ENCODE measurements at regions not wholly inside any gene's neighbourhood (a gene's known extent, or its start where the extent isn't known, plus 50 kb on each side); places are given as distances from the start of the nearest gene placed in this dataset.
"Not testable (repeated sequence)": the region's sequence is repeated elsewhere in the genome, so short reads cannot be mapped to it uniquely, and the experiment has no call there.

DNA sequence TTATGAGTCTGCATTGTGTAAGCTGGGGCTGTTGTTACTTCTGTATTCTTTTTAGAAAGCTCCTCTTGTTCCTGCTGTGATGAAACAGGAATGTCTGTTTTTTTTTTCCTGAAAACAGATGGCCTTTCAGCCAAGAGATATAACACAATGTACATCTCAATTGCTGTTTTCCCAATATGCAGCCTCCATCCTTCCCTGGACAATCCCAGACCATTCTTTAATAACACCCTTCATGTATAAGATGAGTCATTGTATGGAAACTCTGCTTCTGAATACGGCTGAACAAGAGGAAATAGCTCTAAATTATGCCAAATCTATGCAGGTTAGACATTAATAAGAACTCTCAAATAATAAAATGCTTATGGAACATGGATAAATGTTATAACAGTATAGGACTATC lies 60.2 kb upstream of the LRRC4C start:
- in situ Hi-C loops (cut with MboI; ENCODE audit: low sequenced_read_pairs) = no loop called here

DNA sequence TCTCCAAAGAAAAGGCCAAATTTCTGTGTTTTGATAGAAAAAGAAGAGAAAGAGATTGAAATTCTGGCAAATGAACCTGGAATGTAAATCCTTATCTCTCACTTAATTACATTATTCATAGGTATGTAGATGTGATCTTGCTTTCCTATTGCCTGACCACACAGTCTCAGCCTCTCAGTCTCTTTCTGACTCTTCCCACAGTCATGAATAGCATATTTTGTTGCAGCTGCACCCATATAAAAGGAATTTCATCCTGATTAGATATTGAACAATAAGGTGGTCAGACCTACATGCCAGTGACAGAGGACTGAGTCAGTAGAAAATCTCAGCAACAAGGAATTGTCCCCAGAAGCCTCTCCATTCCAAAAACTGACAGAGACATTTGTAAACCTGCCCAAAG lies 62.9 kb upstream of the LRRC4C start:
- in situ Hi-C loops (cut with MboI; ENCODE audit: low sequenced_read_pairs) = no loop called here

DNA sequence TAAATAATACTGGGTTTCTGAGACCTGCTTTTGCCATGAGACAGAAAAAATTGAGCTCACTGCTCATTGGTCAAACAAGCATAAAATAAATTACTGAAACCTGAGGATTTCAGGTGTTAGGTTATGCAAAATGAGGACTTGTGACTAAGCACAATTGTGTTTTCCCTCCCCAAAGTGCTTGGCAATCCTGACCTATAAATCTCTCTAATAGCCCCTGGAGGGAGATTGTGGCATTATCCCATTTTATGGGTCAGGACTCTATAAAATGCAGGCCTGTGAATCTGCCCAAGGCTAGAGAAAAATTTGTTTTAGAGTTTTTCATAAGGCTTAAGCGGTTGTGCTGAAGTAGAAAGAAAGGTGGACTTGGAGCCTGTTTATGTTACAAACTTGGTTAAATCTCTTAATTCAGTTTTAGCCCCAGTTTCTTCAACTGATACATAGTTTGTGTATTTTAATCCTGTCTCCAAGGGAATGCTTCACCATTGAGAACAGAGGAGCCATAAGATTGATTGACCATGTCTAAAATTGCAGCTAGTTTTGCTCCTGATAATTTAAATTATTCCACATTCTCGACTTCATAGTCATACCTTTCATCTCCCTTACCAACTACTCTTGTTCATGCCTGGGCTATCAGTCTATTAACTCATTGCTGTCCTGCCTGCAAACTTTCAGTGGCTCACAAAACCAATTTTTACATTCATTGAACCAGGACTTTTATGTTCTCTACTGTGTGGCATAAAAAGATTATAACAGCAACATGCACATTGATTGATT lies 63.6 kb upstream of the LRRC4C start:
- in situ Hi-C loops (cut with MboI; ENCODE audit: low sequenced_read_pairs) = no loop called here

DNA sequence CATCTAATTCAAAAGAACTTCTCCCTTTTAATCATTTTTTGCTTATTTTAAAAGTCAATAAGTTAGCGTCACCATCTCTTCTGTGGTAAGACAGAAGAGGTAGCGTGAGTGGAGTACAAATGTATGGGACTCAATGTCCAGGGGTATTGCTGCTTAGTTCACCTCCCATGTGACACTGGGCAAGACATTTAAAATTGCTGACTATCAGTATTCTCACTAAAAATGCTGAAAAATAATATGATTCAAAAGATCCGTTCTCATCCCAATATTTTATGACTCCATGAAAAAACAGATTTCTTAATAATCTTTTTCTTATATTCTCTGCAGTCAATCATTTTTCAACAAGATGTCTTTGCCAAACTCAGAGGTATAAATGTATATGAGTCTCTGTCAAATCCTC lies 68.1 kb upstream of the LRRC4C start:
- in situ Hi-C loops (cut with MboI; ENCODE audit: low sequenced_read_pairs) = no loop called here

DNA sequence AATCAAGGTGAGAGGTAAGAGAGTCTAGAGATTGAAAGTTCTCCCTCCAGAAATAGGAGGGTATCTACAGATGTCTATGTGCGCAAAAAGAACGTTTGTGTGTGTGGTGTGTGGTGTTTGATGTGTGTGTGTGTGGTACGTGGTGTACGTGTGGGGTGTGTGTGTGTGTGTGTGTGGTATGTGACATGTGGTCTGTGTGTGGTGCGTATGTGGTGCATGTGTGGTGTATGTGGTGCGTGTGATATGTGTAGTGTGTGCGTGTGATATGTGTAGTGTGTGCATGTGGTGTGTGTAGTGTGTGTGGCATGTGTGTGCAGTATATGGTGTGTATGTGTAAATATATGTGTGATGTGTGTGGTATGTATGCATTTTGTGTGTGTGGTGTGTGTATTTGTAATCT lies 73.0 kb upstream of the LRRC4C start:
- in situ Hi-C loops (cut with MboI; ENCODE audit: low sequenced_read_pairs) = no loop called here

DNA sequence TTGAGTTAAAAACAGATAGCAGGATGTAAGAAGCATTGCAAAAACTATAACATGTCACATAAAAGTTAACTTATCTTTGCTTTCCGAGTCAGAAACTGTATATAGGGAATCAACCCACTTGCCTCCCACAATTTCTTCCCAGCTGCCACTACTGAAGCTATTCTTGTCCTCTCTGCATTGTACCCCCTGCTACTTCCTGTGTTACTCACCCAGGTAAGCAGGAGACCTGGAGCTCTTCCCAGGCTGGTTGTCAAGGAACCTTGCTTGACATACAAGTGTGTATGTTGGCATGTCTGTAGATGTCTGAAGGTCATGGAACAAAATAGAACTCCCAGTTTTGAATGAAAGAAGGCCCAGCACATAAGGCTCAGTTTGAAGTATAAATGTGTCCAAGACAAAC lies 74.3 kb upstream of the LRRC4C start:
- in situ Hi-C loops (cut with MboI; ENCODE audit: low sequenced_read_pairs) = no loop called here

DNA sequence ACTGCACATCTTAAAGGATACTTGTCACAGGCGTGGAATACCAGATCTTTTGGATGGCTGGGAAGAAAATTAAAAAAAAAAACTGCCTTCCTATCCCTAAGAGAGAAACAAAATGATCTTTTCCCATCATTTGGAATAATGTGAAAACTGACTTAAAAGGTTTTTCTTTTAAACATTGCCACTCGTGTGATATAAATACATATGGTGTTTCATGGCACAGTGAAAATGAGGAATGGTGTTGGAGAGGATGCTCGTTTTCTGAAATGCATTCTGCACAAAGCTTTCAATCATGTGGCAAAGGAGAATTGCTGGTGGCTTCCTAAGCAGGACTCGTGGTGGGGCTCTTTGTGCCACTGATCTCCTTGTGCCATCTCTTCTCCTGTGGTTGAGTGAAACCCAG lies 74.9 kb upstream of the LRRC4C start:
- in situ Hi-C loops (cut with MboI; ENCODE audit: low sequenced_read_pairs) = no loop called here

DNA sequence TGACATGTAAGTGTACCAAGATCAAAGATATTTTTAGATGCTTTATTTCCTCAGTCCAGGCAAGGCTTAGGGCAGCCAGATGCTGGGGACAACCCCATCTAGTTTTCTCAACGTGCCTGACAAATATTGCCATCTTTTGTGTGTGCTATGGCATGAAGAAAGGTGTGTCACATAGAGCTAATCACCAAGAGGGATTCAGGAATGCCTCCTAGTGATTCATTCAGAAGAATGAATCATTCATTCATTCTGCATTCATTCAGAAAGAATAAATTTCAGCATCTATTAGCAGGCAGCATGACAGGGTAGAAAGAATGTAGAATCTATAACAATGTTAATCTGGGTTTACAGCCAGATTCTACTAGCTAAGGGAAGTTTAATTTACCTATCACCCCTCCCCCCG lies 75.4 kb upstream of the LRRC4C start:
- in situ Hi-C loops (cut with MboI; ENCODE audit: low sequenced_read_pairs) = no loop called here

DNA sequence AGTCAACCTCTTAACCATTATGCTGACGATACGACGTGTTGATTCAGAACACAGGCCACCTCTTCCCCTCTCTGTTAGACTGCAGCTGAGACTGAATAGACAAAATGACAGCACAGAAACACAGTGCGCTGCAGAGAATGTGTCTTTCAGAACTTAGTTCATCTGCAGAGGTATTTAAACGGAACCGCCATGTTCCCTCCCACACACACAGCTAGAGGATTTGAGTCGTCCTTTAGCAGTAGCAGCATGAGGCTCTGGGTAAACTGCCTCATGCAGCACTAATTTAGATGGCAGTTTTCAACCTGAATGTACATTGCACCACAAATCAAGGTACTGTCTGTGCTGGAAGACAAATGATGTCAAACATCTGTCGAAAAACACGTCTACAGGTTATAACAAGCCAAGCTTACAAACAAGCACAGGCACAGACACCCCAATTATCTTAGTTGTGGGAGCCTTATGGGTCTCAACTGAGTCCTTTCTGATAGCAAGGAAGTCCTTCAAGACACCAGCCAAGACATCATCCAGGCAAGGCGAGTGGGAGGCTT lies 76.6 kb upstream of the LRRC4C start:
- in situ Hi-C loops (cut with MboI; ENCODE audit: low sequenced_read_pairs) = no loop called here

DNA sequence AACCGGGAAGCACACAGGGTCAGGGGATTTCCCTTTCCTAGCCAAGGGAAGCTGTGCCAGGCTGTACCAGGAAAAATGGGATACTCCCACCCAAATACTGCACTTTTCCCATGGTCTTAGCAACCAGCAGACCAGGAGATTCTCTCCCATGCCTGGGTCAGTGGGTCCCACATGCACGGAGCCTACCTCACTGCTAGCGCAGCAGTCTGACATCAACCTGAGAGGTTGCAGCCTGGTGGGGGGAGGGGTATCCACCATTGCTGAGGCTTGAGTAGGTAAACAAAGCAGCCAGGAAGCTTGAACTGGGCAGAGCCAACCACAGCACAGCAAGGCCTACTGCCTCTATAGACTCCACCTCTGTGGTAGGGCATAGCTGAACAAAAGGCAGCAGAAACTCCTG lies 85.5 kb upstream of the LRRC4C start:
- in situ Hi-C loops (cut with MboI; ENCODE audit: low sequenced_read_pairs) = not testable (repeated sequence)

DNA sequence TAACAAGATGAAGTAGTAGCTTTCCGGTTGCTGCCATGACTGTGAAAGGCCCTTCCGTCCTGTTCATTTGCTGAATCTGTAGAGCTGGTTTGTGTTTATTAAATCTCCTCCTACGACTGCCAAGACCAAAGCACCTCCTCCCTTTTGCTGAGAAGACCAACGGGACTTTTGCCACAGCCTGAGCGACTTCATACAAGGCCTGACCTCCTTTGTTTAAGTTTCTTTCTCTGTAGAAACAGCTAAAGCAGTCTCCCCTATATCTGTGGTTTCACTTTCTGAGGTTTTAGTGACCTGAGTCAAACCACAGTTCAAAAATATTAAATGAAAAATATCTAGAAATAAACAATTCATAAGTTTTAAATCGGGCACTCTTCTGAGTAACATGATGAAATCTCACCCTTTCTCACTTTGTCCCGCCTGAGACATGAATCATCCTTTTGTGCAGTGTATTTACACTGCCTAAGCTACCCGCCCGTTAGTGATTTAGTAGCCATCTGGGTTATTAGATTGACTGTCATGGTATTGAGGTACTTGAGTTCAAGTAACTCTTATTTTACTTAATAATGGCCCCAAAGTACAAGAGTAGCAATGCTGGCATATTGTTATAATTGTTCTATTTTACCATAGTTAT lies 119.1 kb upstream of the LRRC4C start:
- in situ Hi-C loops (cut with MboI; ENCODE audit: low sequenced_read_pairs) = no loop called here

DNA sequence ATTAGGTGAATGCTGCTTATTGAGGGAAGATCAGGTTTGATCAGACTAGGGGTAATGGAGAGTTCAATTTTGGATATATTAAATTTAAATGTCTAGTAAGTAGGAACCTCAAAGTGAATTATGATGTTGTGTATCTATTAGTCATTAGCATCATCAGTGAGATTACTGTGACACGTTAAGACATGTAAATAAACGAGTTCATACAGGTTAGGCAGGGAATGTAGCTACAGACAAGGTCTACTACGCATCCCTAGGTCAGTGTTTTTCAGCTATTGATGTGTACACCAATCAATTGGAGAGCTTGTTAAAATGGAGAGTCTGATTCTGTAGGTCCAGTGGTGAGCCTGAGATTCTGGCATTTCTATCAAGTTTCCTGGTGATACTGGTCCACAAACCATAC lies 120.1 kb upstream of the LRRC4C start:
- in situ Hi-C loops (cut with MboI; ENCODE audit: low sequenced_read_pairs) = no loop called here

DNA sequence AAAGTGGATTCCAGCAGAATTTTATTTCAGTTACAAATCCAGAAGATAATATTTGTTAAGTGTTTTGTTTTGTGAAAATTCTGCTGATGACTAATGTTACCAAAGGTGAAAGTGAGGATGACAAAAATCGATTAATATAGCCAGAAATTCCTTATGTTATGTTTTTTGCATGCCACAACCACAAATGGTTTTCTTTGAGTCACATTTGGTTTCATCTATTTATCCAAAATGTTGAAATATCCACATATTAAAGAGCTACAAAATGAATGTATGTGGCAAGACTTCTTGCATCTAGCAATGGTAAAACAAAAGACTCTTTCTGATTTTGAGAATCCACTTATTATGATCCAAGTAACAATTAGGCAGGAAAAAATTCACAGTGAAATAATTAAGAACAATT lies 150.1 kb upstream of the LRRC4C start:
- in situ Hi-C loops (cut with MboI; ENCODE audit: low sequenced_read_pairs) = no loop called here

DNA sequence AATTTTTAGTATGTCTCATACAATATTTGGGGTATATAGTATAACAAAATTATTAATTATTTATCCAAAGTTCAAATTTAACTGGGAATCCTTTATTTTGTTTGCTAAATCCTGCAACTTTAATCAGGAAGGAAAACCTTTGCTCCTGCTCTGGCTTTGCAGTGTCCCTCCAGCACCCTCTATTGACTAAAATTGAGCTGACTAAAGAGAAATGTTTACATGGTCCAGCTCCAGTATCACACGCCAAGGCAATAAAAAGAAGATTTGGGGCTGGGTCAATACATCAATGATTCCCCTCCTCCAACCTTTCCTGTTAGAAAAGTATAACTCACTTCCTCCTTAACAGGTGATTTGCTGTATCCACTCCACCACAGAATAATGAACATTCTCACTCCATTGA lies 153.0 kb upstream of the LRRC4C start:
- in situ Hi-C loops (cut with MboI; ENCODE audit: low sequenced_read_pairs) = no loop called here

DNA sequence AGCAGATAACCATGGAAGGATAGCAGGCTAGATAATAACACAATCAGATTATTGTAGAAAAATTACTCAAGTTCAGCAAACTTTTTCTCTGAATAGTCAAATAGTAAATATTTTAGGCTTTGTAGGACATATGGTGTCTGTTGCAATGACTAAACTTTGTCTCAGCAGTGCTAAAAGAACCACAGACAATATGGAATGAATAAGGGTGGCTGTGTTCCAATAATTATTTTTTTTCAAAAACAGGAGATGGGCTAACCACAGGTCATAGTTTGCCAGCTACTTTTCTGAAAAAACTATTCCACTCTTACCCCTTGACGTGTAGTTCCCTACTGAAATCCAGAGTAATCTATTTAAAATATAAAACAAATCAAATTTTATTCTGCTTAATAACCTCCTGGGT lies 153.9 kb upstream of the LRRC4C start:
- in situ Hi-C loops (cut with MboI; ENCODE audit: low sequenced_read_pairs) = no loop called here

DNA sequence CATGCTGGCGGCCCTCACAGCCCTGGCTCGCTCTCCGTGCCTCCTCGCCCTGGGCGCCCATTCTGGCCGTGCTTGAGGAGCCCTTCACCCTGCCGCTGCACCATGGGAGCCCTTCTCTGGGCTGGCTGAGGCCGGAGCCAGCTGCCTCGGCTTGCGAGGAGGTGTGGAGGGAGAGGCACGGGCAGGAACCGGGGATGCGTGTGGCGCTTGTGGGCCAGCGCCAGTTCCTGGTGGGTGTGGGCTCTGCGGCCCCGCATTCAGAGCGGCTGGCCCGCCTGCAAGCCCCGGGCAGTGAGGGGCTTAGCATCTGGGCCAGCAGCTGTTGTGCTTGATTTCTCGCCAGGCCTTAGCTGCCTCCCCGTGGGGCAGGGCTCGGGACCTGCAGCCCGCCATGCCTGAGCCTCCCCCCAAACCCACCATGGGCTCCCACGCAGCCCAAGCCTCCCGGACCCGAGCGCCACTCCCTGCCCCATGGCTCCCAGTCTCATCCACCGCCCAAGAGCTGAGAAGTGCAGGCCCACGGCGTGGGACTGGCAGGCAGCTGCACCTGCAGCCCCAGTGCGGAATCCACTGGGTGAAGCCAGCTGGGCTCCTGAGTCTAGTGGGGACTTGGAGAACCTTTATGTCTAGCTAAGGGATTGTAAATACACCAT lies 163.4 kb upstream of the LRRC4C start:
- in situ Hi-C loops (cut with MboI; ENCODE audit: low sequenced_read_pairs) = no loop called here

DNA sequence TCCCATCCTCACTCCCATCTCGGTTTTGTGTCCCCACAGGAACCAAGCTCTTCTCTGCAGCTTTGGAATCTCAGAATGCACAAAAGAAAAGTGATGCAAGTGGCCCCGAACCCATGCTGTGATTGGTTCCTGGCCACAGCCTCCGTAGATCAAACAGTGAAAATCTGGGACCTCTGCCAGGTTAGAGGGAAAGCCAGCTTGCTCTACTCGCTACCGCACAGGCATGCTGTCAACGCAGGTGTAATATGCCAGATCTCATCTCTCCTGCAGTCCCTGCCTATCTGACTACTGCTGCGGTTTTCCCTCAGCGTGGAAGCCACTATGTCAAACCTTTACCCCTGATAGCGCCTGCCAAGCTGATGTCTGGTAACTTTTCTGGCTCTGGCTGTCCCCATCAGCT lies 200.5 kb upstream of the LRRC4C start:
- in situ Hi-C loops (cut with MboI; ENCODE audit: low sequenced_read_pairs) = no loop called here

DNA sequence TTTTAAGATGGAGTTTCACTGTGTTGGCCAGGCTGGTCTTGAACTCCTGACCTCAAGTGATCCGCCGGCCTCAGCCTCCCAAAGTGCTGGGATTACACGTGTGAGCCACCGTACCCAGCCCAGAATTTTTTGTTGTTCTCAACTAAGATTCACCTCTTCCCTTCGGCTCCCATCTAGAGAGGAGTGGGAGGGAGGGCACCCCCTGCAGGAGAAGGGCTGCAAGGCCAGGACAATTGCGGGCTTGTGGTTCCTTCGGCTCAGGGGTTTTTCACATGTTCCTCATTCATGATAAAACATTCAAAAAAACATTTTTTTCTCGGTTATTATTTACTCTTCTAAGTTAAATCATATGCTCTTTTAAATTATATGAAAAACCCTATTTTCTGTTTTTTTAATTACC lies 201.1 kb upstream of the LRRC4C start:
- in situ Hi-C loops (cut with MboI; ENCODE audit: low sequenced_read_pairs) = no loop called here

DNA sequence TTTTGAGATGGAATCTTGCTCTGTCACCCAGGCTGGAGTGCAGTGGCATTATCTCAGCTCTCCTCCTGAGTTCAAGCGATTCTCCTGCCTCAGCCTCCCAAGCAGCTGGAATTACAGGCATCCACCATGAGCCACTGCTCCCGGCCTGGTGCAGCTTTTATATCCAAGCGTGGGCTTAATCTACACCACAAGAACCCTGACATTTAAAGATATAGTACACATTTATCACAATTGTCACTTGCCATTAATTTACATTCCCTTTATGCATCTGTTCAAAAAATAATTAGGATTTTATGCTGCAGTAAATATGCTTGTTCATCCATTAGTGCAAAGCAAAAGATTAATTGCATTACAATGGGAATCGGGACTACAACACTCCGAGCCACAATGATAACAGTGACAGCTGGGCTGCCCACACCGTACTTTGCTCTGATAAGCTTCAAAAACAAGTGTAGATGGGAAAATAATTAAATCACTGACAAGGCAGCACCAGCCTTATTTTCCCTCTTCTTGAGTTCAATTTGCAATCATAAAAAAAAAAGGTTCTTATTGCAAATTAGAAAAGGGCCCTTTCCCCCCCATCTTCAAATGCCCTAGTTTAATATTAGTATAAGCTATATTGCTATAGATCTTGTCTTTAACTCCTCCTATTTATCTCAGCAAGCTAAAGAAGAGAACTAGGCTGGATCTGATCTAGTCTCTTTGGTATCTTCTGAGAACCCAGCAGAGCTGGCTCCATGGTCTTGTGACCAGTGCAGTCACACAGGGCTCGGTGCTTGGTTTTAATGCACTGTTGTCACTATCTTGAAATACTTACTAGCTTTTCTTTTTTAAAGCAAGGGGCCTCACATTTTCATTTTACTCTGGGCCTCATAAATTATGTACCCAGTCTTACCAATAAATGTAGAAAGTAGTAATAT lies 206.2 kb upstream of the LRRC4C start:
- in situ Hi-C loops (cut with MboI; ENCODE audit: low sequenced_read_pairs) = no loop called here

DNA sequence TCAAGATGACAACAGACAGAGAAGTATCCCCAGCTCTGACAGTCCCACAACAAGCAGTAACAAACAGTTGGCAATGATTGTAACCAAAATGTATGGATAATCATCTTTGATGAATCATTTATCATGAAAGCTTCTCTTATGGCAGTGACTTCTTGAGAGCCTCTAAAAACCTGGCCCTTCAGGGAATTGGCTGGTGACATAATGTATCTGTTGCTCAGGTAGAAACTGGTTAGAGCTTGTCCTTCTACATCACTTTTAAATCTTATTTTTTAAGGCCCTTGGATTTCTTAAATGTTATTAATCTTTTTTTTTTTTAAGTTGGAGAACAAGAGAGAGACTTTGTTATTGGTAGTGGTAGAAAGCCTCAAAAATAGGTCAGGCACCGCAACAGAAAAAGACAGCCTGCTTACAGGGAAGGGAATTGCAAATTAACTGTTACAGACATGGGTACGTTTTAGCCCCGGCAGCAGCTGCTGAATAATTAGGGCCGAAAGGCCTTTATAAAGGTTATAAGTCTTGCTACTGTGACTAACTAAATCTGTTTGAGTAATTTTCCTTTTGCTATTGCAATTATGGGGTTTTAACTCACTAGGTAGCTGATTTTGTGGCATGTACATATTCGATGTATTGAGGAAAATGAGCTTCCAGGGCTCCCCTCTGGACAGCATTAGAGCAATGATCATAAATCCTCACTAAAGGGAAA lies 207.7 kb upstream of the LRRC4C start:
- in situ Hi-C loops (cut with MboI; ENCODE audit: low sequenced_read_pairs) = no loop called here

All from HL-60/S4 treated with phorbol 12-myristate 13-acetate at 8.2 ng/mL for 4 days and 3 days (cell line).